GM21723 (cell line): ENCODE measurements at regions not wholly inside any gene's neighbourhood (a gene's known extent, or its start where the extent isn't known, plus 50 kb on each side); places are given as distances from the start of the nearest gene placed in this dataset.
A peak's percentile ranks its signal among the peaks of the same experiment; 100 is the strongest.
"Not testable (repeated sequence)": the region's sequence is repeated elsewhere in the genome, so short reads cannot be mapped to it uniquely, and the experiment has no call there.

Experiments
- ATAC-seq: cut with Tn5 transposase; IDR thresholded peaks from one replicate; pipeline ENCODE4 v1.9.1; 2021; ENCODE audit warnings: mild to moderate bottlenecking, moderate library complexity; ENCODE audit not compliant: unreplicated experiment

DNA sequence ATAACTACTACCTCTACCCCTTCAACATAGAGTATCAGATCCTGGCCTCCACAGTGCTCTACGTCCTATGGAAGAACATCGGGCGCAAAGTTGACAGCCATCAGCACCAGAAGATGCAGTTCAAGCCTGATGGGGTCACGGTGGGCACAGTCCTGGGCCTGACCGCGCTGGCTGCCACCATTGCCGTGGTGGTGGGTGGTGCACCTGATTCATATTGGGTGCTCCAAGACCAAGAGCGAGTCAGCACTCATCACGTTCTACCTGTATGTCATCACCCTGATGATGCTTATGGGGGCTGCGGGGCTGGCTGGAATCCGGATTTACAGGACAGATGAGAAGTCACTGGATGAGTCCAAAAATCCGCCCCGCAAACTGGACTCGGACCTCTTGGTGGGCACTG lies 846.4 kb downstream of the RPIA start:
- not testable (repeated sequence) for ATAC-seq

DNA sequence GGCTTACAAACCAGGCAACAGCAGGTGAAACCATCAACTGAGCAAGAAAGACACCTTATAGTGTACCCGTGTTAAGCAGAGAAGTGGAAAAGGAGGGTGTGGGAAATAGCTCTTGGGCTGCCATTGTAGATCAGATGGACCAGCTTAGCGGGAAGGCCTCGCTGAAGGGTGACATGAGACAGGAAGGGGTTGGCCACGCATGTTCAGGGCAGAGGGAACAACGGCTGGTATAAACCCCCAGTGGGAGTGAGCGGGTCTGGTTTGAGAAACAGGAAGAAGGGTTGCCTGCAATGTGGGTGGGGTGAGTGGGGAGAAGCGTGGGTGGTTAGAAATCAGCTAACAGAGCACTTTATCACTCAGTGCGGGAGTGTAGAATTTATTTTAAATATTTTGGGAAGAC lies 852.6 kb downstream of the RPIA start:
- ATAC-seq: not testable (repeated sequence)

DNA sequence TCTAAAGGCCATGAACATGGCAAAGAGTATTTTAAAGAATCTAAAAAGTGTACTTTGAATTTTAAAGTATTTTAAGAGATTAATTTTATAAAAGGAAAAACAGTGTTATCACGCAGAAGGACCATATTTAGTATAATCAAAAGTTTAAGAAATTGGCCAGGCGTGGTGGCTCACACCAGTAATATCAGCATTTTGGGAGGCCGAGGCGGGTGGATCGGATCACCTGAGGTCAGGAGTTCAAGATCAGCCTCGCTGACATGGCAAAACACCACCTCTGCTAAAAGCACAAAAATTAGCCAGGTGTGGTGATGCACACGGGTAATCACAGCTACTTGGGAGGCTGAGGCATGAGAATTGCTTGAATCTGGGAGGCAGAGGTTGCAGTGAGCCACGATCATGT lies 887.7 kb downstream of the RPIA start:
- not testable (repeated sequence) for ATAC-seq

DNA sequence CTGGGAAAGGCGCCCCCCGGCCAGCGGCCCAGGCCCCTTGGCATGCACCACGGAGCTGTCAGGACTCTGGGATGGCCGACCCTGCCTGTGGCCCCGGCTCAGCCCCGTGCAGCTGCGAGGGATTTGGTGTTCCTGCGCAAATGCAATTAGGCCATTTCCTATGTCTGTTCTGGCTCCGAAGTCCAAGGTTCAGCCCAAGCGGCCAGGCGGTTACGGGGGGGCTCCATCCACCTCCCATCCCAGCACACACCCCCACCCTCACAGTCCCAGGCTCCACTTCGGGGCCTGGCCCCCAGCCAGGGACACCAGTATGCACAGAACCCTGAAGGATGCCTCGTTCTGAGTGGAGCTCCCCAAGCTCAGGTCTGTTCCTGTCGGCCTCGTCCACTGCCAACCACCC lies 891.3 kb downstream of the RPIA start:
- not testable (repeated sequence) for ATAC-seq

DNA sequence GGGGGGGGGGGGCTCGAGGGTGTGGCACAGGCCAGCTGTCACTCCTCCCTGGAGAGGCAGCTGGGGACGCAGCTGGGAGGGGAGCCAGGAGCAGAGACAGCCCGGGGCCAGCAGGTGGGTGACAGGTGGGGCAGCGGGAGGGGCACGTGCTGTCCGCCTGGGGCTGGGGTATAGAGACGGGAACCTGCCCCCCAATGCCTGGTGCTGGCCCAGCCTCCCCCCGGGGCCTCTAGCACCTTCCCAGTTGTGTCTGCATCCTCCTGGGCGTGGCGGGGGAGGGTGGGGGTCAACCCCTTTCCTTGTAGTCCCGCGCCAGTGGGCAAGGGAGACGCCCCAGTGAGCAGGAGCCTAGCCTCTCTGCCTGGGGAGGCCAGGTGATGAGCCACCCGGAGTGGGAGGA lies 892.6 kb downstream of the RPIA start:
- ATAC-seq: not testable (repeated sequence)

DNA sequence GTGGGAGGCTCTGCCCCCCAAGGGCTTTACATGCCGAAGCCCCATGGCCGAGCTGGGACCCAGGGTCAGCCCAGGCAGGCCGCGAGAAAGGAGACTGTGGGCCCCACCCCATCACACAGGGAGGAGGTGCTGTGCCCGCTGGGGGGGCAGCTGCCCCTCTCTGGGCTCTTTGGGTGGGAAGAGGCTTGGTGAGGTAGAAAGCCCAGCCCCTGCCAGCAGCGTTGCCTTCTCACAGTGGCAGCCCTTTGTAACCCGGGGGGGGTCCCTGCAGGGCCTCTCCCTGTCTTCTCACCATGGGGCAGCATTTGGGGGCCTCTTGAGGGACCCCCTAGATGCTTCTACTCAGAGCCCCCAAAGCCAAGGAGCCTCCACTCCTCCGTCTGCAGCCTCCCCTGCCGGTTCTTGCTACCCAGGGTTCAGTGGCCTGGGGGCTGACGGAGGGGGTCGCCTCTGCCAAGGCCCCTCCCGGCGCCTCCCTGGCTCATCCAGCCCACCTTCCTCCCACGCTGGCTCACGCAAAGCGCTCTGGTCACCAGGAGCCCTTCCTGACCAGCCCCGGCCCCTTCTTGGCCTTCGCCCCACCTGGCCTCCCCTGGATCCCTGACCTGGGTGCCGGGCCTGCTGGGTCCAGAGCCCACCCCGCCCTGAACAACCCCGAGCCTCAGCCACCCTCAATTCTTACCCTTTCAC lies 893.5 kb downstream of the RPIA start:
- ATAC-seq: not testable (repeated sequence)

DNA sequence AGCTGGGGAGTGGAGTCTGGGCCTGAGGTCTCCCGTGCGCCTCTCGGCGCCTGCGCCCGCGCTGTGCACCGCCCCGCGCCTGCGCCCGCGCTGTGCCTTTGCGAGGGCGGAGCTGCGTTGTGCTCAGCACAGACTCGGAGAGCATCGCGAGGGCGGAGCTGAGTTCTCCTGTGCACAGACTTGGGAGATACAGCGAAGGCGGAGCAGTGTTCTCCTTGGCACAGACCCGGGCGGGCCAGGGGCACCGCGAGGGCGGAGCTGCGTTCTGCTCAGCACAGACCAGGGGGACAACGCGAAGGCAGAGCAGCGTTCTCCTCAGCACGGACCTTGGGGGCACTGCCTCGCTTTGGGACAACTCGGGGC lies 894.1 kb downstream of the RPIA start:
- ATAC-seq: peak; percentile 100

DNA sequence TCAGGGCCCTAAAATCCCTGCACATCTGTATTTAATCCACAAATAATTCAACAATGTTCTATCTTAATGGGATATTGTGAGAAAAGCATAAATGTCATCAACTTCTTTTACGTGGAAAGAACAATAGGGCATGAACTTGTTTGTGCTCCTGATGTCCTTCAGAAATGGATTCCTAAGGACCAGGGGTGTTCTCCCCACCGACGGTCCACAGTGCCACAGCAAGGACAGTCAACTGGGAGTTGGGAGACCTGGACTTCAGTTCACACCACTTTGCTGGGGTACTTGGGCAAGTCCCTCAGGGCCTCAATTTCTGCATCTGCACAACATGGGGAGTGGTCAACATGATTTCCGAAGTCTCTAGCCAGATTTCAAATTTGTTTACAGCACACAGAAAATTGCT lies 908.4 kb downstream of the RPIA start:
- ATAC-seq: not testable (repeated sequence)

DNA sequence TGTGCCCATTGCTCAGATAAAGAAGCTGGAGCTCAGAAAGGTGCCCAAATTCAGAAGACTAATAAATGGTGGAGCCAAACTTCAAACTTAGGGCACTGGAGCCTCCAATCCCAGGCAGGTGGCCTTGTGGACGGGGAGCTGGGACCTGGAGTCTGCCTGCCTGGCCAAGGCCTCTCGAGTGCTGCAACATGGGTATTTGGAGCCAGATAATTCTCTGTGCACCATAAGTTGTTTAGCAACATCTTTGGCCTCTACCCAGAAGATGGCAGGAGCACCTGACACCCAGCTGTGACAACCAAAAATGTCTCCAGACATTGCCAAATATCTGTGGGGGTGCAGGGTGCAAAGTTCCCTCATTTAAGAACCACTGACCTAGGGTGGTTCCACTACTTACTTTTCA lies 915.0 kb downstream of the RPIA start:
- not testable (repeated sequence) for ATAC-seq

DNA sequence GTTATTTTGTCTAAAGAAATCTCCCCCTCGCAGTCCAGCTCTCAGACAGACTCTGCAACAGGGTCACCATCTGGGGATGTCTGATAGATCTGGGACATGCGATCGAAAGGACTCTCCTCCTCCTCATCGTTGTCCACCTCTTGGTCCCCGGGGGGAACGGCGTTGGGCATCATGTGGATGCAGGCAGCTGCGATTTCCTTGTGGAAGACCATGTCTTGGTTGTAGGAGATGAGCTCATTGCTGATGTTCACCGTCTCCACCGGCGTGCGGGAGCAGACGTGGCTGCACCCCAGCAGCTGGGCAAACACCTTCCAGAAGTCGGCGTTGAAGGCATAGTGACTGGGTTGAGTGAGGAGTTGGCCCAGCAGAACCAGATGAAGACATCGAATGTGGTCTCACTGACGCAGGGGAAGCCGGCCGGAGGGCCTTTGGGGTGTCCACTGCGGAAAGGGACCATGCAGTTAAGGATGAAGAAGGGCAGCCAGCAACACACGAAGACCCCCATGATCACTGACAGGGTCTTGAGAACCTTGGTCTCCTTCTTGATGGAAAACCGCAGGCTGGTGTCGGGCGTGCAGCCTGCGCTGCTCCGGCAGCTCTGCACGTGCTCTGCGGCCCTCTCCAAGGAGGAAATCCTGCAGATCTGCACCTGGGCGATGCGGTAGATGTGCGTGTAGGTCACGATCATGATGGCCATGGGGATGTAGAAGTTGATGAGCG lies 918.9 kb downstream of the RPIA start:
- not testable (repeated sequence) for ATAC-seq

DNA sequence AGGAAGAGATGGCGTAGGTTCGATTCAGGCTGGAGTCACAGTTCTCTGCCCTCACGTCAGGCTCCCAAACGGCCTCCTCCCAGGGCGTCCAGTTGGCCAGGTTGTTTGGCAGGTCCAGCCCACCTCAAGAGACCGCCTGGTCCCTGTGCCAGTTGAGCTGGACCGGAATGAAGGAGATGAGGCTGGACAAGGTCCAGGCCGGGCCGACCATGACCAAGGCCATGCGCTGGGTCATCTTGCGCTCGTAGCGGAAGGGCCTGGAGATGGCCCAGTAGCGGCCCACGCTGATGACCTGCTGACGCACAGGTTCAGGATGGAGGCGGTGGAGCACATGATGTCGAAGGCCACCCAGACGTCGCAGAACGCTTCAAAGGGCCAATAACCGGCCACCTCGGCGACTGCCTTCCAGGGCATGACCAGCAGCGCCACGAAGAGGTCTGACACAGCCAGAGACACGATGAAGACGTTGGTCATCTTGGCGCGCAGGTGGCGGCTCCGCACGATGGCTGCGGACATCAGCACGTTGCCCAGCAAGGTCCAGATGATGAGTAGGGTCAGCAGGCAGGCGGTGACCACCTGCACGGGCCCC lies 919.5 kb downstream of the RPIA start:
- ATAC-seq: not testable (repeated sequence)

DNA sequence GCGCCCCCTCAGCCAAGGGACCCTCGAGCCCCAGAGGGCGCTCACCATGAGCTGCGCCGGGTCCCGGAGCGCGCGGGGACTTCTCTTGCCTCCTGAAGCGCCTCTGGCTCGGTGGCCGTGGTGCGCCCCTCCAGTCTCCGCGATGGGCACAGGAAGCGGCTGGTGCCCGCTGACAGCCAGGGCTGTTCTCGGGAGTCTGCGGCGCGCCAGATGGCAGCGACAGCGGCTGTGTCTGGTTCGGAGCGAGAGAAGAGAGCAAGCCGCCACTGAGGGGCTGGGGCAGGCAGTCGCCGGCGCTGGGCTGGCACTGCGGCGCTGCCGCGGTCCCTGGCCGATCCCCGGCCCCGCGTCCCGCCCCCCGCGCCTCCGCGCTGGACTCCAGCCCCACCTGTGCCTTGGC lies 920.2 kb downstream of the RPIA start:
- not testable (repeated sequence) for ATAC-seq

DNA sequence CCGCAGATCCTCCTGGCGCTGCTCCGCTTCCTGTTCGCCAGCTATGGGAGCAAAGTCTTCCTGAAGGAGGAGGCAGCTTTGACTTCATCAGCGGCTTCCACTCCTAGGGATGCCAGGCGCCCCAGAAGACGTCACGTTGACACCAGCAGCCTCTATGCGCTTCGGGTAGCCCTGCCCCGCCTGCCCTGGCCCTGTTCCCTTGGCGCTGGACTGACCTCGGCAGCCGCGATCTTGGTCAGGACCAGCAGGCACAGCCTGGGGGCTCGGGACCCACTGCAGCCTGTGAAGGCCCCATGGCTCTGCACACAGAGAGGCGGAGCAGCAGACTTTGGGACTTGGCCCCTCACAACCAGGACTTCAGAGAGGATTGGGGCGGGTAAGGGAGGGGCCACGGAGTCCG lies 957.8 kb downstream of the RPIA start:
- ATAC-seq: not testable (repeated sequence)

DNA sequence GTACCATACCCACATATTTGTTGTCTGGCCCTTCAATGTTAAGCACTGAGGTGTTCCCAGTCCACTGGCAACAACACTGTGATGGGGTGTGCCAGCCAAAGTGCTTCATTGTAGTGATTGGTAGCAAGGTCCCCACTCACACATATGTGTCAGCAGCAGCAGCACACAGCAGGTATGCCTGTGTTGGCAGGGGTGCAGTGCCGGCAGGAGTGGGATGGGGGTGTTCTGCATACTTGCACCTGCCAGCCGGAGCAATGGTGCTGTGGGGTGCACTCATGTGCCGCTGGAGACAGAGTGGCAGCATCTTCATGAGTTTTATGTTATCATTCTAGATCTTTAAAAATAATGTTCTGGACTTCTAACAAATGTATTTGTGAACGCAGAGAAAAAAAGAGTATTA lies 987.8 kb downstream of the RPIA start:
- not testable (repeated sequence) for ATAC-seq
